Neuronal stem cell (in vitro differentiated cells): ENCODE measurements at regions not wholly inside any gene's neighbourhood (a gene's known extent, or its start where the extent isn't known, plus 50 kb on each side); places are given as distances from the start of the nearest gene placed in this dataset.

Source experiments
- DNase-seq: peaks from one replicate; pipeline ENCODE4 v3.0.0-alpha.2; 2013; ENCODE audit warnings: low spot score
- H2AFZ ChIP-seq: one replicate; pipeline ENCODE4 v1.6.1; 2013; ENCODE audit warnings: mild to moderate bottlenecking, low read length, inconsistent platforms
- H2AK5ac ChIP-seq: 2 replicates; pipeline ENCODE4 v1.6.1; 2013; ENCODE audit warnings: low read depth, mild to moderate bottlenecking, inconsistent platforms, low read length, moderate library complexity, mixed read lengths
- H2BK120ac ChIP-seq: 2 replicates; pipeline ENCODE4 v1.6.1; 2013; ENCODE audit warnings: low read depth, mild to moderate bottlenecking, inconsistent platforms, low read length, moderate library complexity, mixed read lengths
- H2BK12ac ChIP-seq: one replicate; pipeline ENCODE4 v1.6.1; 2013; ENCODE audit warnings: low read length, inconsistent platforms
- H2BK15ac ChIP-seq: 2 replicates; pipeline ENCODE4 v1.6.1; 2013; ENCODE audit warnings: mild to moderate bottlenecking, low read length, inconsistent platforms, mixed read lengths
- H2BK5ac ChIP-seq: one replicate; pipeline ENCODE4 v1.6.1; 2013; ENCODE audit warnings: inconsistent platforms, mild to moderate bottlenecking, low read length, moderate library complexity
- H3K14ac ChIP-seq: one replicate; pipeline ENCODE4 v1.6.1; 2013; ENCODE audit warnings: low read length, inconsistent platforms
- H3K18ac ChIP-seq: 2 replicates; pipeline ENCODE4 v1.6.1; 2013; ENCODE audit warnings: low read length, inconsistent platforms
- H3K23ac ChIP-seq: 2 replicates; pipeline ENCODE4 v1.6.1; 2013; ENCODE audit warnings: low read depth, mild to moderate bottlenecking, mixed read lengths, low read length, inconsistent platforms; ENCODE audit not compliant: poor library complexity
- H3K27ac ChIP-seq: replicated peaks from 3 replicates; pipeline ENCODE4 v1.5.1; 2013; ENCODE audit warnings: low read length, inconsistent platforms
- H3K27me3 ChIP-seq, 3 experiments: 2 replicates each; pipeline ENCODE4 v1.6.1; 2013; ENCODE audit warnings: low read length in 3 of 3, mild to moderate bottlenecking in 2 of 3, inconsistent platforms in 1 of 3, low read depth in 1 of 3, mixed read lengths in 1 of 3, moderate library complexity in 1 of 3; ENCODE audit not compliant: control insufficient read depth in 3 of 3, insufficient read depth in 3 of 3
- H3K36me3 ChIP-seq, 2 donors: replicated peaks in 1 of 2; 2 replicates each; pipeline ENCODE4 v1.6.1; 2013; ENCODE audit warnings: low read length in 2 of 2; ENCODE audit not compliant: control insufficient read depth in 2 of 2, insufficient read depth in 2 of 2
- H3K4ac ChIP-seq: 2 replicates; pipeline ENCODE4 v1.6.1; 2013; ENCODE audit warnings: inconsistent platforms, mild to moderate bottlenecking, low read length, moderate library complexity
- H3K4me1 ChIP-seq, 2 donors: 1 replicate in 1 of 2; 2 replicates in 1 of 2; pipeline ENCODE4 v1.6.1; 2013; ENCODE audit warnings: low read length in 2 of 2, low read depth in 1 of 2; ENCODE audit not compliant: control insufficient read depth in 2 of 2, insufficient read depth in 1 of 2
- H3K4me2 ChIP-seq: one replicate; pipeline ENCODE4 v1.6.1; 2013; ENCODE audit warnings: mild to moderate bottlenecking, low read length, inconsistent platforms; ENCODE audit not compliant: insufficient read depth, poor library complexity, severe bottlenecking
- H3K4me3 ChIP-seq, 2 donors: 2 replicates each; pipeline ENCODE4 v1.5.1; 2013; ENCODE audit warnings: low read length in 2 of 2, mild to moderate bottlenecking in 2 of 2, inconsistent platforms in 1 of 2, moderate library complexity in 1 of 2
- H3K79me1 ChIP-seq: one replicate; pipeline ENCODE4 v1.6.1; 2013; ENCODE audit warnings: low read depth, mild to moderate bottlenecking, inconsistent platforms, low read length, moderate library complexity
- H3K9ac ChIP-seq: one replicate; pipeline ENCODE4 v1.6.1; 2013; ENCODE audit warnings: mild to moderate bottlenecking, low read depth, low read length, inconsistent platforms; ENCODE audit not compliant: poor library complexity
- H3K9me3 ChIP-seq, 2 donors: replicated peaks in 1 of 2; 2 replicates each; pipeline versions ENCODE3 to v1.6.1; 2013; ENCODE audit warnings: low read length in 2 of 2, mild to moderate bottlenecking in 2 of 2, inconsistent platforms in 1 of 2, low read depth in 1 of 2, mixed read lengths in 1 of 2, moderate library complexity in 1 of 2; ENCODE audit not compliant: control insufficient read depth in 2 of 2, insufficient read depth in 1 of 2
- H4K8ac ChIP-seq: one replicate; pipeline ENCODE4 v1.6.1; 2013; ENCODE audit warnings: low read depth, mild to moderate bottlenecking, inconsistent platforms, low read length, moderate library complexity
- H4K91ac ChIP-seq: one replicate; pipeline ENCODE4 v1.6.1; 2013; ENCODE audit warnings: low read length, low read depth, mild to moderate bottlenecking, inconsistent platforms; ENCODE audit not compliant: poor library complexity
- WGBS, 2 donors: extraction: QIAGEN DNeasy Blood & Tissue Kit; methylation state at CpG; one replicate each; pipeline ENCODE4 v1.1.7; 2013; ENCODE audit warnings: missing lambda C conversion rate in 2 of 2, mixed read lengths in 1 of 2; ENCODE audit not compliant: insufficient read length in 2 of 2, insufficient replicate concordance in 1 of 2; ENCODE audit errors: extremely low coverage in 2 of 2; 5-methylcytosine and 5-hydroxymethylcytosine counted together

GRCh38 chr2:15023221-15023620 lies 390.7 kb downstream of the LRATD1 start:
- Histone ChIP-seq H2BK5ac (no peak overlapping the region), H2BK15ac (no peak overlapping the region), H2BK120ac (no peak overlapping the region), H4K91ac (no peak overlapping the region), H3K9me3 (no peaks in the 10 kb centered on the region), H3K4me3 (no peak overlapping the region), H2AK5ac (no peak overlapping the region), H3K18ac (no peak overlapping the region), H2BK12ac (no peak overlapping the region), H3K79me1 (no peaks in the 10 kb centered on the region), H3K36me3 (no peaks in the 10 kb centered on the region), H3K4me1 (peaks cover 0 to 2% of the 10 kb centered on the region in 2 donors), H3K27ac (no peak overlapping the region), H4K8ac (no peak overlapping the region), H2AFZ (no peak overlapping the region), H3K4me2 (no peak overlapping the region), H3K4ac (no peak overlapping the region), H3K14ac (no peak overlapping the region), H3K27me3 (no peaks in the 10 kb centered on the region), H3K9ac (no peak overlapping the region), H3K23ac (no peak overlapping the region)
- no CpG with 5 or more reads among the region's 1 CpG for WGBS, 2 donors
- DNase-seq = no peak

GRCh38 chr2:15028406-15028805 lies 395.9 kb downstream of the LRATD1 start:
- H3K14ac ChIP-seq = no peak overlapping the region
- H2BK5ac ChIP-seq = no peak overlapping the region
- no peaks in the 10 kb centered on the region for H3K27me3 ChIP-seq
- no peak overlapping the region for H3K27ac ChIP-seq
- no peaks in the 10 kb centered on the region for H3K36me3 ChIP-seq
- no peak overlapping the region for H2BK120ac ChIP-seq
- H2AFZ ChIP-seq = no peak overlapping the region
- peaks cover 0 to 4% of the 10 kb centered on the region in 2 donors for H3K4me1 ChIP-seq
- no peak overlapping the region for H4K91ac ChIP-seq
- H3K9me3 ChIP-seq = peaks cover 0 to 2% of the 10 kb centered on the region in 2 donors
- no peak overlapping the region for H3K23ac ChIP-seq
- no peaks in the 10 kb centered on the region for H3K79me1 ChIP-seq
- no peak for DNase-seq
- H3K4me2 ChIP-seq = no peak overlapping the region
- no peak overlapping the region for H2BK12ac ChIP-seq
- H2BK15ac ChIP-seq = no peak overlapping the region
- H3K18ac ChIP-seq = no peak overlapping the region
- H4K8ac ChIP-seq = no peak overlapping the region
- H3K9ac ChIP-seq = no peak overlapping the region
- H2AK5ac ChIP-seq = no peak overlapping the region
- H3K4ac ChIP-seq = no peak overlapping the region
- H3K4me3 ChIP-seq = no peak overlapping the region
- WGBS, 2 donors = no CpG with 5 or more reads among the region's 2 CpGs

GRCh38 chr2:15031745-15032240 lies 399.3 kb downstream of the LRATD1 start:
- Histone ChIP-seq H2BK120ac (no peak overlapping the region), H3K36me3 (no peaks in the 10 kb centered on the region), H2BK12ac (no peak overlapping the region), H3K18ac (no peak overlapping the region), H2BK15ac (no peak overlapping the region), H4K91ac (no peak overlapping the region), H3K27me3 (no peaks in the 10 kb centered on the region), H3K4me2 (no peak overlapping the region), H3K4me1 (peaks cover 0 to 4% of the 10 kb centered on the region in 2 donors), H2AFZ (peak overlapping the region; percentile 7), H4K8ac (no peak overlapping the region), H2BK5ac (no peak overlapping the region), H2AK5ac (no peak overlapping the region), H3K27ac (no peak overlapping the region), H3K4ac (no peak overlapping the region), H3K9me3 (peaks cover 0 to 2% of the 10 kb centered on the region in 2 donors), H3K23ac (no peak overlapping the region), H3K4me3 (no peak overlapping the region), H3K79me1 (no peaks in the 10 kb centered on the region), H3K9ac (no peak overlapping the region), H3K14ac (no peak overlapping the region)
- WGBS, 2 donors = no CpG with 5 or more reads among the region's 4 CpGs
- no peak for DNase-seq

GRCh38 chr2:15034246-15034645 lies 401.7 kb downstream of the LRATD1 start:
- H3K79me1 ChIP-seq = no peaks in the 10 kb centered on the region
- H3K4me1 ChIP-seq = peaks cover 0 to 4% of the 10 kb centered on the region in 2 donors
- no peak overlapping the region for H2BK5ac ChIP-seq
- H3K23ac ChIP-seq = no peak overlapping the region
- H2AFZ ChIP-seq = peak overlapping the region; percentile 37
- H3K9me3 ChIP-seq = peaks cover 0 to 2% of the 10 kb centered on the region in 2 donors
- H2AK5ac ChIP-seq = no peak overlapping the region
- H3K27me3 ChIP-seq = no peaks in the 10 kb centered on the region
- H3K4ac ChIP-seq = no peak overlapping the region
- DNase-seq = no peak
- no peak overlapping the region for H2BK15ac ChIP-seq
- no peaks in the 10 kb centered on the region for H3K36me3 ChIP-seq
- no peak overlapping the region for H3K18ac ChIP-seq
- no peak overlapping the region for H2BK12ac ChIP-seq
- H4K8ac ChIP-seq = no peak overlapping the region
- H3K4me3 ChIP-seq = no peak overlapping the region
- H4K91ac ChIP-seq = no peak overlapping the region
- H3K4me2 ChIP-seq = no peak overlapping the region
- H3K9ac ChIP-seq = no peak overlapping the region
- no CpG with 5 or more reads among the region's 2 CpGs for WGBS, 2 donors
- no peak overlapping the region for H3K27ac ChIP-seq
- H2BK120ac ChIP-seq = no peak overlapping the region
- H3K14ac ChIP-seq = no peak overlapping the region
